Activated naive CD4-positive, alpha-beta T cell treated with anti-CD3 and anti-CD28 coated beads for 36 hours (primary cell): ENCODE measurements at regions not wholly inside any gene's neighbourhood (a gene's known extent, or its start where the extent isn't known, plus 50 kb on each side); places are given as distances from the start of the nearest gene placed in this dataset.

Experiments
- CTCF ChIA-PET: fragments of 350-600 bp; sonication (Branson Sonifier 250); formaldehyde crosslinking; loops from one replicate; lab custom pipeline; 2021; ENCODE audit warnings: antibody characterized with exemption; lab: Charles Lee
- DNase-seq: peaks from one replicate; pipeline ENCODE4 v3.0.0-alpha.2; 2020
- H3K27ac Mint-ChIP-seq: one replicate; pipeline ENCODE4 v1.8.0; 2021; ENCODE audit warnings: mild to moderate bottlenecking, mixed read lengths
- H3K27me3 Mint-ChIP-seq: one replicate; pipeline ENCODE4 v1.8.0; 2021; ENCODE audit warnings: low read depth, mixed read lengths
- H3K36me3 Mint-ChIP-seq: one replicate; pipeline ENCODE4 v1.8.0; 2021; ENCODE audit warnings: low read depth, mixed read lengths
- H3K4me1 Mint-ChIP-seq: one replicate; pipeline ENCODE4 v1.8.0; 2021; ENCODE audit warnings: low read depth, mixed read lengths
- H3K4me3 Mint-ChIP-seq: one replicate; pipeline ENCODE4 v1.8.0; 2021; ENCODE audit warnings: mild to moderate bottlenecking, moderate library complexity, mixed read lengths
- H3K9me3 Mint-ChIP-seq: one replicate; pipeline ENCODE4 v1.8.0; 2021; ENCODE audit warnings: mixed read lengths
- intact Hi-C: fragments of 100-400 bp; cut with micrococcal nuclease; formaldehyde crosslinking; loops from one replicate; pipeline ENCODE4 v1.15.1; 2023

GRCh38 chr5:155091768-155092717 is 78.5 kb downstream of the KIF4B start:
- no peak for DNase-seq
- Mint-ChIP-seq H3K4me1 (no peaks in the 10 kb centered on the region), H3K4me3 (no peak overlapping the region), H3K9me3 (no peaks in the 10 kb centered on the region), H3K27ac (no peak overlapping the region), H3K27me3 (peaks cover 9% of the 10 kb centered on the region), H3K36me3 (no peaks in the 10 kb centered on the region)
- intact Hi-C loops: no loop called here
- CTCF ChIA-PET: interaction anchor here (1.2 kb wide), 1 partner anchor 48 kb away, joined by 3 read pairs; no protein-coding TSS in a partner anchor

GRCh38 chr5:155094455-155094854 is 80.9 kb downstream of the KIF4B start:
- no peaks in the 10 kb centered on the region for H3K4me1 Mint-ChIP-seq
- peaks cover 7% of the 10 kb centered on the region for H3K27me3 Mint-ChIP-seq
- H3K36me3 Mint-ChIP-seq: no peaks in the 10 kb centered on the region
- intact Hi-C loops: no loop called here
- no peak overlapping the region for H3K27ac Mint-ChIP-seq
- no peak for DNase-seq
- H3K4me3 Mint-ChIP-seq: no peak overlapping the region
- H3K9me3 Mint-ChIP-seq: no peaks in the 10 kb centered on the region
- CTCF ChIA-PET: no interaction called here

GRCh38 chr5:155097995-155098394 is 84.4 kb downstream of the KIF4B start:
- intact Hi-C loops: no loop called here
- no peaks in the 10 kb centered on the region for H3K36me3 Mint-ChIP-seq
- H3K4me3 Mint-ChIP-seq: no peak overlapping the region
- no peak overlapping the region for H3K27ac Mint-ChIP-seq
- H3K9me3 Mint-ChIP-seq: no peaks in the 10 kb centered on the region
- H3K27me3 Mint-ChIP-seq: peaks cover 10% of the 10 kb centered on the region
- CTCF ChIA-PET: interaction anchor here (0.6 kb wide), 1 partner anchor 1167 kb away, joined by 3 read pairs; no protein-coding TSS in a partner anchor
- no peak for DNase-seq
- no peaks in the 10 kb centered on the region for H3K4me1 Mint-ChIP-seq

- Mint-ChIP-seq H3K27ac (no peak overlapping the region), H3K4me1 (no peaks in the 10 kb centered on the region), H3K9me3 (no peaks in the 10 kb centered on the region), H3K4me3 (no peak overlapping the region), H3K36me3 (no peaks in the 10 kb centered on the region), H3K27me3 (peaks cover 10% of the 10 kb centered on the region)
- CTCF ChIA-PET: interaction anchor here (0.6 kb wide), 1 partner anchor 1167 kb away, joined by 3 read pairs; no protein-coding TSS in a partner anchor
- intact Hi-C loops: no loop called here
- no peak for DNase-seq
These were observed 84.9 kb downstream of the KIF4B start for GRCh38 chr5:155098433-155098832.

- H3K27ac Mint-ChIP-seq: no peak overlapping the region
- H3K9me3 Mint-ChIP-seq: no peaks in the 10 kb centered on the region
- intact Hi-C loops: no loop called here
- no peaks in the 10 kb centered on the region for H3K4me1 Mint-ChIP-seq
- CTCF ChIA-PET: interaction anchor here (0.7 kb wide), 1 partner anchor 764 kb away, joined by 3 read pairs; no protein-coding TSS in a partner anchor
- no peaks in the 10 kb centered on the region for H3K36me3 Mint-ChIP-seq
- H3K4me3 Mint-ChIP-seq: no peak overlapping the region
- H3K27me3 Mint-ChIP-seq: peaks cover 2% of the 10 kb centered on the region
- no peak for DNase-seq
These were observed 88.1 kb downstream of the KIF4B start for GRCh38 chr5:155101697-155102096.

GRCh38 chr5:155103146-155103545 is 89.6 kb downstream of the KIF4B start:
- H3K27me3 Mint-ChIP-seq: peaks cover 2% of the 10 kb centered on the region
- H3K27ac Mint-ChIP-seq: no peak overlapping the region
- no peak overlapping the region for H3K4me3 Mint-ChIP-seq
- intact Hi-C loops: no loop called here
- H3K4me1 Mint-ChIP-seq: no peaks in the 10 kb centered on the region
- no peaks in the 10 kb centered on the region for H3K9me3 Mint-ChIP-seq
- no peak for DNase-seq
- CTCF ChIA-PET: no interaction called here
- no peaks in the 10 kb centered on the region for H3K36me3 Mint-ChIP-seq

- Mint-ChIP-seq H3K27me3 (peaks cover 2% of the 10 kb centered on the region), H3K36me3 (no peaks in the 10 kb centered on the region), H3K9me3 (no peaks in the 10 kb centered on the region), H3K4me3 (no peak overlapping the region), H3K4me1 (no peaks in the 10 kb centered on the region), H3K27ac (no peak overlapping the region)
- intact Hi-C loops: no loop called here
- no peak for DNase-seq
- CTCF ChIA-PET: interaction anchor here (0.9 kb wide), 1 partner anchor 11 kb away, joined by 3 read pairs; no protein-coding TSS in a partner anchor
These were observed 90.9 kb downstream of the KIF4B start for GRCh38 chr5:155104441-155104840.

- CTCF ChIA-PET: no interaction called here
- Mint-ChIP-seq H3K9me3 (no peaks in the 10 kb centered on the region), H3K4me1 (no peaks in the 10 kb centered on the region), H3K36me3 (no peaks in the 10 kb centered on the region), H3K27ac (no peak overlapping the region), H3K4me3 (no peak overlapping the region), H3K27me3 (no peaks in the 10 kb centered on the region)
- intact Hi-C loops: no loop called here
- no peak for DNase-seq
These were observed 92.7 kb downstream of the KIF4B start for GRCh38 chr5:155106221-155106620.

- CTCF ChIA-PET: no interaction called here
- H3K36me3 Mint-ChIP-seq: no peaks in the 10 kb centered on the region
- intact Hi-C loops: no loop called here
- no peak overlapping the region for H3K4me3 Mint-ChIP-seq
- no peak for DNase-seq
- H3K9me3 Mint-ChIP-seq: no peaks in the 10 kb centered on the region
- no peaks in the 10 kb centered on the region for H3K4me1 Mint-ChIP-seq
- H3K27ac Mint-ChIP-seq: no peak overlapping the region
- no peaks in the 10 kb centered on the region for H3K27me3 Mint-ChIP-seq
These were observed 100.3 kb downstream of the KIF4B start for GRCh38 chr5:155113888-155114287.

- Mint-ChIP-seq H3K36me3 (no peaks in the 10 kb centered on the region), H3K4me3 (no peak overlapping the region), H3K27me3 (no peaks in the 10 kb centered on the region), H3K4me1 (no peaks in the 10 kb centered on the region), H3K27ac (no peak overlapping the region), H3K9me3 (no peaks in the 10 kb centered on the region)
- CTCF ChIA-PET: no interaction called here
- DNase-seq: no peak
- intact Hi-C loops: no loop called here
These were observed 101.1 kb downstream of the KIF4B start for GRCh38 chr5:155114655-155115054.

GRCh38 chr5:155116456-155117251 is 103.1 kb downstream of the KIF4B start:
- H3K36me3 Mint-ChIP-seq: no peaks in the 10 kb centered on the region
- no peaks in the 10 kb centered on the region for H3K27me3 Mint-ChIP-seq
- no peak overlapping the region for H3K27ac Mint-ChIP-seq
- H3K4me1 Mint-ChIP-seq: no peaks in the 10 kb centered on the region
- no peak overlapping the region for H3K4me3 Mint-ChIP-seq
- DNase-seq: no peak
- no peaks in the 10 kb centered on the region for H3K9me3 Mint-ChIP-seq
- intact Hi-C loops: no loop called here
- CTCF ChIA-PET: interaction anchor here (1.0 kb wide), 1 partner anchor 22 kb away, joined by 3 read pairs; no protein-coding TSS in a partner anchor

GRCh38 chr5:155125551-155126095 is 112.1 kb downstream of the KIF4B start:
- intact Hi-C loops: no loop called here
- no peaks in the 10 kb centered on the region for H3K36me3 Mint-ChIP-seq
- no peaks in the 10 kb centered on the region for H3K4me1 Mint-ChIP-seq
- CTCF ChIA-PET: no interaction called here
- DNase-seq: no peak
- H3K27ac Mint-ChIP-seq: no peak overlapping the region
- H3K27me3 Mint-ChIP-seq: peaks cover 12% of the 10 kb centered on the region
- H3K9me3 Mint-ChIP-seq: no peaks in the 10 kb centered on the region
- no peak overlapping the region for H3K4me3 Mint-ChIP-seq
